ENCODE measurements at regions not wholly inside any gene's neighbourhood (a gene's known extent, or its start where the extent isn't known, plus 50 kb on each side); places are given as distances from the start of the nearest gene placed in this dataset.

GRCh38 chr1:213370523-213370922 is 319.5 kb downstream of the RPS6KC1 start:
- ChIA-PET POLR2A (no interaction called here), CTCF (no interaction called here)
- H3K4me1 ChIP-seq (ENCODE audit: control insufficient read depth, insufficient read depth, low read length) = no peaks in the 10 kb centered on the region
- H3K27me3 ChIP-seq (ENCODE audit: control insufficient read depth, insufficient read depth, low read length) = no peaks in the 10 kb centered on the region
- ATAC-seq = no peak
- BruUV-seq (replicated peaks) = no TSS peak
- intact Hi-C loops (cut with micrococcal nuclease; ENCODE audit: unreplicated experiment) (no loop called here), in situ Hi-C loops (cut with HindIII; ENCODE audit: low pct_unique_long_range_greater_than_20kb, low sequenced_read_pairs) (no loop called here)
- H3K27ac ChIP-seq (ENCODE audit: low read length) = no peak overlapping the region
- H3K36me3 ChIP-seq (ENCODE audit: control insufficient read depth, insufficient read depth, low read length) = no peaks in the 10 kb centered on the region
- no peaks in the 10 kb centered on the region for H3K9me3 ChIP-seq (ENCODE audit: control insufficient read depth, insufficient read depth, low read depth, low read length)
- no peak overlapping the region for H3K4me3 ChIP-seq (ENCODE audit: low read depth in 2 of 2, low read length in 2 of 2)
- DNase-seq (ENCODE audit: low read depth, low spot score) = no peak
- TF ChIP-seq POLR2AphosphoS5 (IDR thresholded peaks at IDR 0.05; ENCODE audit: low read depth, low read length) = no peak
- no peak for TF ChIP-seq TCF7L2 (IDR thresholded peaks at IDR 0.05; ENCODE audit: low read depth, low read length)
- no peak for TF ChIP-seq SIN3A (IDR thresholded peaks at IDR 0.05; ENCODE audit: borderline replicate concordance, insufficient read depth, low read depth, low read length)
- no peak for TF ChIP-seq REST (IDR thresholded peaks at IDR 0.05; ENCODE audit: insufficient read depth in 1 of 2, low read depth in 2 of 2, low read length in 1 of 2)
- no peak for TF ChIP-seq CTCF (IDR thresholded peaks at IDR 0.05)

DNA sequence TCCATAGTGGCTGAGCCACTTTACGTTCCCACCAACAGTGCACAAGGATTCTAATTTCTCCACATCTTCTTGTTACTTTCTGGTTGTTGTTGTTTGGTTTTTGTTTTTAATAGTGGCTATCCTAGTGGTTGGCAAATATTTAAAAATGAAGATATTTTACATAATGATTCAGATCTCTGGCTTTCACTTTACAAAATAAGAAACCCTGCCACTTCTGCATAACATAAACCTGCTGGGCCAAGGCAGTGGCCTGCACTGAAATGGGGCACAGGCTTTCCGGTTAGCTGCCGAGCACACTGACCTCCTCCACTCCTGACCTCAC is 320.4 kb downstream of the RPS6KC1 start:
- Histone ChIP-seq H3K27me3 (ENCODE audit: control insufficient read depth, insufficient read depth, low read length) (no peaks in the 10 kb centered on the region), H3K36me3 (ENCODE audit: control insufficient read depth, insufficient read depth, low read length) (no peaks in the 10 kb centered on the region), H3K4me3 (ENCODE audit: low read depth in 2 of 2, low read length in 2 of 2) (no peak overlapping the region), H3K4me1 (ENCODE audit: control insufficient read depth, insufficient read depth, low read length) (no peaks in the 10 kb centered on the region), H3K9me3 (ENCODE audit: control insufficient read depth, insufficient read depth, low read depth, low read length) (no peaks in the 10 kb centered on the region), H3K27ac (ENCODE audit: low read length) (no peak overlapping the region)
- intact Hi-C loops (cut with micrococcal nuclease; ENCODE audit: unreplicated experiment) (no loop called here), in situ Hi-C loops (cut with HindIII; ENCODE audit: low pct_unique_long_range_greater_than_20kb, low sequenced_read_pairs) (no loop called here)
- TF ChIP-seq POLR2AphosphoS5 (IDR thresholded peaks at IDR 0.05; ENCODE audit: low read depth, low read length) = no peak
- no peak for TF ChIP-seq TCF7L2 (IDR thresholded peaks at IDR 0.05; ENCODE audit: low read depth, low read length)
- no peak for TF ChIP-seq CTCF (IDR thresholded peaks at IDR 0.05)
- TF ChIP-seq SIN3A (IDR thresholded peaks at IDR 0.05; ENCODE audit: borderline replicate concordance, insufficient read depth, low read depth, low read length) = no peak
- TF ChIP-seq REST (IDR thresholded peaks at IDR 0.05; ENCODE audit: insufficient read depth in 1 of 2, low read depth in 2 of 2, low read length in 1 of 2) = no peak
- ChIA-PET CTCF (no interaction called here), POLR2A (no interaction called here)
- BruUV-seq (replicated peaks) = no TSS peak
- DNase-seq (ENCODE audit: low read depth, low spot score) (no peak), ATAC-seq (no peak)

All from Panc1 (cell line).